HG02884 (cell line): ENCODE measurements at regions not wholly inside any gene's neighbourhood (a gene's known extent, or its start where the extent isn't known, plus 50 kb on each side); places are given as distances from the start of the nearest gene placed in this dataset.

Experiments
- ATAC-seq: cut with Tn5 transposase; IDR thresholded peaks from one replicate; pipeline ENCODE4 v1.9.1; 2021; ENCODE audit warnings: mild to moderate bottlenecking, moderate library complexity; ENCODE audit not compliant: unreplicated experiment

DNA sequence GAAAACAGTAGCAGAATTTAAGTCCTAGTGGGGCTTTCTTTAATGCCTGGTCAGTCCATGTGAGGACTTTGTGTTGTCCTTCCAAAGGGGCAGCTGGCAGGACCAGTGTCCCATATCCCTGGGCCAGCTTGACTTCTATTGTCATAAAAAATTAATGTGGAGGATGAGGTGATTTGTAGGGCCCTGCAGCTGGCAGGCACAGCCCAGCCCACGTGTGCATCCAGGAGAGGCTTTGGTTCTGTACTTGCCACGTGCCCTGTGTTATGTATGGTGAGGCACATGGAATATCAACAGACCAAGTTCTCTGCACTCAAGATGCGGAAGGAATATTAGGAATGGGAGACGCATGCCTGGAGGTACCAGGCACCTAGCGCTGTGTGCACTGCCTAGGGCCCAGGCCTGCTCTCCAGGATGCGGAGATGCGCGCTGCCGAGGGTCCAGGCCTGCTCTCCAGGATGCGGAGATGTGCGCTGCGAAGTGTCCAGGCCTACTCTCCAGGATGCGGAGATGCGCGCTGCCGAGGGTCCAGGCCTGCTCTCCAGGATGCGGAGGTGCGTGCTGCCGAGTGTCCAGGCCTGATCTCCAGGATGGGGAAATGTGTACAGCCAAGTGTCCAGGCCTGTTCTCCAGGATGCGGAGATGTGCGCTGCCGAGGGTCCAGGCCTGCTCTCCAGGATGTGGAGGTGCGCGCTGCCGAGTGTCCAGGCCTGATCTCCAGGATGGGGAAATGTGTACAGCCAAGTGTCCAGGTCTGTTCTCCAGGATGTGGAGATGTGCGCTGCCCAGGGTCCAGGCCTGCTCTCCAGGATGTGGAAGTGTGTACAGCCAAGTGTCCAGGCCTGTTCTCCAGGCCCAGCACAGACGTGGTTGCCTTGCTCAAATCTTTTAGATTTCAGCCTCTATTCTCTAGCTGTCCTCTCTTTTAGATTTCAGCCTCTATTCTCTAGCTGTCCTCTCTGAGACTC, 183.3 kb upstream of the ROPN1 start:
- no peak for ATAC-seq

DNA sequence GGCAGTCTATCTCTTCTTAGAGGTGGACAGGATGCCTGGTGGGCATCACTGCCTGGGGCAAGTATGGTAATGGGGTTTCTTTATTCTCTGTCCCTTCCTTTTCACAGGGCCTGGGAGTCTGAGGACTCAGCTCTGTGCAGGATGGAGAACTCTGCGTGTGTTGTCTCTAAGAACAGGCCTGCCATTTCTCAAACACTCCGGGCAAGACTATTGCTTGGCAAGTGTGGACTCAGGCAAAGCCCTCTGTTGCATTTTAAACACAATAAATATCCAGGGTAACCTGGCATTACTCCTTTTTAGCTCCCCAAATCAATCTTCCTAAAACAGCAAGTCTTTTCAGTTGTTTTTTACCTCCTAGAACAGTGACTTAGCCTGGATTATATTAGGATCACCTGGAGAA, 185.1 kb upstream of the ROPN1 start:
- ATAC-seq = no peak

DNA sequence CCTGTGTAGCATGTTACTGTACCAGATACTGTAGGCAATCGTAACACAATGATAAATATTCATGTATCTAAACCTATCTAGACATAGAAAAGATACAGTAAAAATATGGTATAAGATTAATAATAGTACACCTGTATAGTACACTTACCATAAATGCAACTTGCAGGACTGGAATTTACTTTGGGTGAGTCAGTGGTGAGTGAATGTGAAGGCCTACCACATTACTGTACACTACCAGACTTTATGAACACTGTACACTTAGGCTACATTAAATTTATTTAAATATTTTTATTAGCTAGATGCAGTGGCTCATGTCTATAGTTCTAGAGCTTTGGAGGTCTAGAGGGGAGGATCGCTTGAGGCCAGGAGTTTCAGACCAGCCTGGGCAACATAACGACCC, 186.6 kb upstream of the ROPN1 start:
- no peak for ATAC-seq

- ATAC-seq = no peak
These were observed 208.5 kb upstream of the ROPN1 start for GRCh38 chr3:124200407-124200806.

GRCh38 chr3:124201226-124201625, 209.3 kb upstream of the ROPN1 start:
- ATAC-seq = no peak

- no peak for ATAC-seq
These were observed 209.9 kb upstream of the ROPN1 start for GRCh38 chr3:124201786-124202185.

- ATAC-seq = no peak
These were observed 210.8 kb upstream of the ROPN1 start for GRCh38 chr3:124202754-124203153.

DNA sequence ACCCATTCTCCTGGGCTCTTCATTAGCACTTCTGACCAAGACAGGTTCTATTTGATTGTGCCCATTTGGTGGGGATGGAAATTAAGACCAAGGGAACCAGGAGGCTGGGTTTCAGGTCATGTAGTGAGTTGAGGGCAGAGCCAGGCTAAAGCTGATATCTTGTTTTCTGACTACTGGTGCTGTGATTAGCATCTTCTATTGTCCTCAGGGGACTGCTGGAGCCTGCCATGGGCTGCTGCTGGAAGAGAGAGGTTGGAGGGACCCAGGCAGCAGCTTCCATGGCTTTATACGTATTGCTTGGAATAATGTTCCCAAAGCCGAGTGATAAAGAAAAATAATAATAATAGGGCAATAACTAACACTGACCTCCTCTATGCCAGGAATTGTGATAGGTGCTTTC, 211.4 kb upstream of the ROPN1 start:
- ATAC-seq = no peak

DNA sequence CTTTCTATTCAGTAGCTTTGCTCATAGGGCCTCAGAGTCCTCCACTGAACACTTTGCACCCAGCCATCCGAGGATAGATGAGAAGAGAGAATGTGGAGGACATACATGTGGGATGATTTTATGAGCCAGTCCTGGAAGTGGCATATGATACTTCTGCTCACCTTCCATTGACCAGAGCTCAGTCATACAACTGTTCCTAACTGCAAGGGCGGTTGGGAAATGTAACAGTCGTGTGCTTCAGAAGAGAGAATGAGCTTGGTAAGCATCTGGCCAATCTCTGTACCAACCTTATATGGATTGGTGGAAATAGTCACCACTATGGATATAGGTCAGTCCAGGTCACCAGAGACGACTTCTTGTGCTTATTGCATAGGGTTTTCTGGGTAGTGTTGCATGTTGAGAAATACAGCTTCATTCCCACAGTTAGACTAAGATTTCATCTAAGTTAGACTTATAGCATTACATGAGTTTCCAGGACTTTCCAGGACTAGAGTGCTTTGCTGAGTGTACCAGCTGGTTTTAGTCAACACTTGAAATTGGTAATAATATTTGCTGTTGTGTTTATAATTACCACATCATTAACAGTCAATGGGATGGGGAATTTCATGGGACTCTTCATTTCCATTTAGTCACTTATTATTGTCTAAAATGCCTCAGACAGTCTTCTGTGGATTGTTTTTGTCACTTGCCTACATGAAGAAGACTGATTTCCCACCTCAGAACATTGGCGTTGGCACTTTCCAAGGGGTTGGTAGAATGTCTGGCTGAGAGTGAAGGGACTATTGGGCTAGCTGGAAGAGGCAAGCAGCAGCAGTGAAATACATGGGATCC, 214.5 kb upstream of the ROPN1 start:
- ATAC-seq = no peak

- no peak for ATAC-seq
These were observed 215.2 kb upstream of the ROPN1 start for GRCh38 chr3:124207077-124207476.

- peak; percentile 79 for ATAC-seq
These were observed 216.1 kb upstream of the ROPN1 start for GRCh38 chr3:124207873-124208485.

DNA sequence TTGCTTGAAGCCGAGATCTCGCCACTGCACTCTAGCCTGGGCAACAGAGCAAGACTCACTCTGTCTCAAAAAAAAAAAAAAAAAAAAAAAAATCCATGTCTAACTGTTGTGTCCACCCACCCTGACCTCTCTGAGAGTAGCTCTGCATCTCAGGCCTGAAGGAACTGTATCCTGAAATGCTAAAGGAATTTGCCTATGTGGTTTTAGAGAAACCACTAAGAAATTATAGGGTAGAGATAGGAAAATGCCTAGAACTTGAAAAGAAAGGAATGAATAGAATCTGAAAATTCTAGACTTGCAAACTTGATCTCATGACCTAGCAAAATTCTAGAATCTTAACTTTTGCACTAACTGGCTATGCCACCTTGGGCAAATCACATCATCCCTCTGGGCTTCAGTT, 217.5 kb upstream of the ROPN1 start:
- no peak for ATAC-seq

DNA sequence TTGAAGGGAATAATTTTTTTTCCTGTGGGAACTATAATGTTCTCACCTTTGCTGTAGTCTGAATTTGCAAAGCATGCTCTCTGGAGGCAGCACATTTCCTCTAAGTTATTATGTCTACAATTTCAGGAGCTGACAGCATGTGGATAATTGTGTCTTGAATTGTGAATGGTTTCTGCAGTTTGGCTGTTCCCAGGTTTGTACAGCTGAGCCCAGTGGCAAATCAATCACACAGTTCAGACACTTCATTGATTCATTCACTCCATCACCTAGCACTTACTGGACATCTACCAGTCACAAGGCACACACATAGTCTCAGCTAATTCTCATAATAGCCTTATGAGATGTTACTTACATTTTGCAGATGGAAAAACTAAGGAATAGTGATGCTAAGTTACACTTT, 219.0 kb upstream of the ROPN1 start:
- no peak for ATAC-seq

- no peak for ATAC-seq
These were observed 221.7 kb upstream of the ROPN1 start for GRCh38 chr3:124213641-124214040.

GRCh38 chr3:124217542-124217941, 225.6 kb upstream of the ROPN1 start:
- ATAC-seq = no peak

GRCh38 chr3:124221422-124221821, 229.5 kb upstream of the ROPN1 start:
- ATAC-seq = no peak

- ATAC-seq = no peak
These were observed 231.9 kb upstream of the ROPN1 start for GRCh38 chr3:124223853-124224252.

DNA sequence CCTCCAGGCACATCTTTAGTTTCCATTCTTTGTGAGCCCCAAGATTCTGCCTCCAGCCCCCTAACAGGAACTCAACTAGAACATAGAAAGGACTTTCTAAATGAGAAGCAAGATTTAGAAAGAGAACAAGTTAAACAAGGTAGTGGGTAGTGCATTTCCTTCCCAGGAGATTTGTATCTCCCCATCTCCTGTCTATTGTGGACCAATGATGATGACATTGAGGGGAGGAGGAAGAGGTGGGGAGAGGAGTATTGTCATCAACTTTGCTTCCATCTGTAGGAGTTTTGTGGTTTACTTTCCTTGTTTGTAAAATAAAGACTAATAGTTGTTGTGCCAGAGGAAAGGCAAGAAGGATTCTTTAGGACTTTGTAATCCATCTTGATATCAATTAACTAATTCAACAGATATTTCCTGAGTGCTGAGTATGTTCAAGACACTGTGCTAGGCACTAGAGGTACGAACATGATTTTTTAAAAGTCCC, 235.3 kb upstream of the ROPN1 start:
- no peak for ATAC-seq

GRCh38 chr3:124229420-124229819, 237.5 kb upstream of the ROPN1 start:
- ATAC-seq = no peak

DNA sequence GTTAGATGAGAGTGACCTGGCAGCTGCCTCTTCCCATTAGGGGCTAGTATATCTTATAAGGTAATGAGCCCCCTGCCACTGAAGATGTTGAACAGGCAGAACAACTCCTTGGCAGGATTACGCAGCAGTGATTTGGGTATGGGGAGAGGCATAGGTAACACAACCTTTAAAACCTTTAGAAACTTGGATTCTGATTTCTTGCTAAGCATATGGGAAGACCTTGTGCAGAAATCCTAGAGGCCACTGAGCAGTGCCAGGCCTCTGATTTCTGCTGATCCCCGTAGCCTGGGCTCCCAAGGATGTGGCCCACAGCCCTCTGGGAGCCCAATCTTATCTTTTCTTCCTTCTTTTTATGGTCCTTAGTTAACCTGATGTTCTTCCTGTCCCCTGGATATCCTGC, 237.9 kb upstream of the ROPN1 start:
- ATAC-seq = no peak

- no peak for ATAC-seq
These were observed 238.5 kb upstream of the ROPN1 start for GRCh38 chr3:124230432-124230831.
